Left forelimb (tissue), 1 donor: ENCODE measurements at regions not wholly inside any gene's neighbourhood (a gene's known extent, or its start where the extent isn't known, plus 50 kb on each side); places are given as distances from the start of the nearest gene placed in this dataset.

ENCODE experiments used
- DNase-seq: peaks from one replicate; pipeline ENCODE4 v3.0.0-alpha.2; 2018; ENCODE audit warnings: low spot score

- DNase-seq: no peak
Measured at GRCh38 chr2:51638811-51639210, 606.9 kb upstream of the NRXN1 start.

DNA sequence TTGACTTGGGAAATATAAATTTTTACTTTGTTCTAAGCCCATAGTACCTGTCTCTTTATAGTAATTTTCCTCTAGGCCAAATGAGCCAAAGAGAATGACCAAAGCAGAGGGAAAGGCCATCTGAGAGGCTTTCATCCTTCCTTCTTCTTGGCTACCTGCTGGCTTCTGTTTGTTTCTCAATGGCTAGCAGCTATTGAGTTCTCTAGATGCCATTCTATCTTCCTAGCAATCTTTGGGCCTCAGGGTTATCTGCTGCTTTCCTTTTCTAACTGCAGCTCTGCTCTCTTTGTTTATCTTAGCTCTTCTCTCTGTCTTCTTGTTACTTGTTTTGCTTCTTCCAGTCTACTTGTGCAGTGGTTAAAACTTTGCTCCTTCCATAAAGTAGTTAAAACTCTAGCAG lies 601.1 kb upstream of the NRXN1 start:
- DNase-seq: no peak

DNA sequence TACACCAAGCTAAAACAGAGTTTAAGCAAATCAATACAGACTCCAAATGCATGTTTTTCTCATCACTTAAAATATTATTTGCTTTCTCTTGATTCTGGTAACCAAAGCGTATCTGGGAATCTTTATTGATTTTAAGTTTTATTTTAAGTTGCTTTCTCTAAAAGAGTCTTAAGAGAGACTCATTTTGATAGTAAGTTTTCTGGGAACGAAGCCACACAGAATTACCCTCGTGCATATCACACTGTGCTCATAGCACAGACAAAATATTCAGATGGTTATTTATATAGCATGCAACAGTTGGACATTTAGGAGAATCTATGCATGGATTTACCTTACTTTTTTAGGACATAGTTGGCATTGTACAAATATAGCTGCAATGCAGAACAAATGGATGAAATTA lies 597.5 kb upstream of the NRXN1 start:
- DNase-seq: no peak

DNA sequence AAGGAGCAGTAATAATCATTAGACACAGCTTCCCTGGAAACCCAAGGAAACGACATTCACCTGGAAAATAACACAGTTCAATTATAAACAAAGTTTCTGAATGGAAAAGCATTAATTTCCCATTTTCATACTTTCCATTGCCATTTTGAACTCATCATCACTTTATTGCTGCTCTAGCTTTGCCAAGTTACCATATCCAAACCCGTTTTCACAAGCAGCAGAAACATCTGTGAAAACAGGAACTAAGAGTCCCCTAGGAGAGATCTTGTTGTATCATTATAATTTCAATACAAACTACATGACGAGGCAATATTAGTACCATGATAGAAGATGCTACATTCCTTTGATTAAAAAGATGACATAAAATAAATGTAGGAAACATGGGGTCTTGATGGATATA lies 597.0 kb upstream of the NRXN1 start:
- no peak for DNase-seq

- DNase-seq: no peak
Measured at GRCh38 chr2:51624995-51625394, 593.1 kb upstream of the NRXN1 start.

DNA sequence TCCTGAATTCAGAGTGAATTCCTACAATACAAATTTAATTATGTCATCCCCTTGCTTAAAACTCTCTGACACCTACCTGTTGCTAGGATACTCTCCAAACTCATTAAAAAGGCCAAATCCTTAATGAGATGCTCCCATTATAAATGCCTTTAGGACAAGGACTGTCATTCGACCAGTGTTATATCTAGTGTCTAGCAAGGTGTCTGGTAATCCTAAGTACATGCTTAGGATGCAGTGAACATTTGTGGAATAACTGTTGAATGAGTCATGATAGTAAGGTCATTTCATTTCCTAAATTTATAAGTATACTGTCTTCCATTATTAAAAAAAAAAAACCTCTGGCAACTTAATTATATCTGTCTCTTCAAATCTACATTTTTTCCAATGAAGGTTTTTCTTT lies 588.9 kb upstream of the NRXN1 start:
- DNase-seq: no peak

DNA sequence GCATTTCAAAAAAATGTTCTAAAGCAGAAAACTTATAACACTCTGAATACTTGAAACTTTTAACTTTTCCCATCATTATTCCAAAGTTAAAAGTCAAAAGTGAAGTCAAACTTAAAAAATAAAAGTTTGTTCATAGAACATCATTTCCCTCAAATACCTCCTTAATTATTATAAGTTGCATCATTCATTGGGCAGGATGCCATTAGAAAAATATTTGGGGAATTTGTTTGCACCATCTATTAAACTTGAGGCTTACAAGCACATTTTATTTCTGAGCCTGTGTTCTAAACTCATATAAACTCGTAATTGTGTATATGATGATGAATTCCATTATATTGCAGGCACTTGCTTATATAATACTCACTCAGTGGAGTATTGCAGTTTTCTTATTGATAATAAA lies 588.0 kb upstream of the NRXN1 start:
- no peak for DNase-seq

DNA sequence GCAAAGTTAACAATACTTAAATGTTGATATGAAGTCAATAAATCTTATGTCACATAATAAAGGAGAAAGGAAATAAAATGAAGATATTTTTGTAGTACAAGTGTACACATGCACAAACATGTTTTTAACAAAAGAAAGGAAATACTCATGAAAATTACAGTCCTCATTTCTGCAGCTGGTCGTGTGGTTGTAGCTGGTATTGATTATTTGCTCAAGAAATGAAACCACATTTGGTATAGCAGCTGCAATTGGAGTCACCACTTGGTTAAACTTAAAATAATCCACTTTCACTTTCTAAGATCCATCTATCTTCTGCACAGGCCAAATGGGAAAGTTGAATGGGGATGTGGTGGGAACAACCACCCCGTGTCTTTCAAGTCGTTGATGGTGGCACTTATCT lies 580.5 kb upstream of the NRXN1 start:
- no peak for DNase-seq

DNA sequence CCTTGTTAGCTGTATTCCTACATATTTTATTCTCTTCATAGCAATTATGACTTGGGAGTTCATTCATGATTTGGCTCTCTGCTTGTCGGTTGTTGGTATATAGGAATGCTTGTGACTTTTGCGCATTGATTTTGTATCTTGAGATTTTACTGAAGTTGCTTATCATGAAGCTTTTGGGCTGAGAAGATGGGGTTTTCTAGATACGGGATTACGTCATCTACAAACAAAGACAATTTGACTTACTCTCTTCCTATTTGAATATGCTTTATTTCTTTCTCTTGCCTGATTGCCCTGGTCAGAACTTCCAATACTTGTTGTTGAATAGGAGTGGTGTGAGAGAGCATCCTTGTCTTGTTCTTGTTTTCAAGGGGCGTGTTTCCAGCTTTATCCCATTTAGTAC lies 569.8 kb upstream of the NRXN1 start:
- DNase-seq: no peak

DNA sequence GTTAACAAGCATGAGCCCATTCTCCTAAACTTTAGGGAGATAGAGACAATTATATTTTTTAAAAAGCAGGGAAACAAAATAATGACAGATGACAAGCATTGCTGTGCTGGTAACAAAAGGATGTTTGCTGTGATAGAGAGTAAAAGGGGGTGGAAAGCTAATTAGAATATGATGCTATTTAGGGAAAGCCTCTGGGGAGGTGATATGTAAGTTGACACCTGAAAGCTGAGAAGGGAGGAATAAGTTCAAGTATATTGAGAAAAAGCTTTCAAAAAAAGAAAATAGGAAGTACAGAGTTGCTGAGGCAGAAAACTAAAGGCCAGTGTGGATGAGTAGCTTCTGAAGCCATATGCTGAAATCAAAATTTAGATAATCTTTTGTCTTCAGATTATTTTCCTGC lies 565.2 kb upstream of the NRXN1 start:
- DNase-seq: no peak

DNA sequence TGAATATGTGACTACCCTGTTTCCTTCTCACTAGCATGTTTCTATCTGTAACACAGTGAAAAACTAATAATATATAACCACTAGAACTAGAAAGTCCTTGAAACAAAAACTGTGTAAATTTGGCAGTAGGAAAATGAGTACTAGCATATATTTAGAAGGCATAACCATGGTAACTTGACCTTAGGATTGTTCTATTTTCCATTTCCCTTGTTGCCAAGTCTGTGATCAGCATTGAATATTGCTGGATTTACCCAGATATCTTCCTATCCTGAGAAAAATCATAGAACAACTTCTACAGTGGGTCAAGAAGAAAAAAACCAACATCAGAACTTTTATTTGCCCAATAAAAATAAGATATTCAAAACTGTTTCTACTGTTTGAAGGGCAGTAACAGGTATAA lies 563.9 kb upstream of the NRXN1 start:
- DNase-seq: no peak

DNA sequence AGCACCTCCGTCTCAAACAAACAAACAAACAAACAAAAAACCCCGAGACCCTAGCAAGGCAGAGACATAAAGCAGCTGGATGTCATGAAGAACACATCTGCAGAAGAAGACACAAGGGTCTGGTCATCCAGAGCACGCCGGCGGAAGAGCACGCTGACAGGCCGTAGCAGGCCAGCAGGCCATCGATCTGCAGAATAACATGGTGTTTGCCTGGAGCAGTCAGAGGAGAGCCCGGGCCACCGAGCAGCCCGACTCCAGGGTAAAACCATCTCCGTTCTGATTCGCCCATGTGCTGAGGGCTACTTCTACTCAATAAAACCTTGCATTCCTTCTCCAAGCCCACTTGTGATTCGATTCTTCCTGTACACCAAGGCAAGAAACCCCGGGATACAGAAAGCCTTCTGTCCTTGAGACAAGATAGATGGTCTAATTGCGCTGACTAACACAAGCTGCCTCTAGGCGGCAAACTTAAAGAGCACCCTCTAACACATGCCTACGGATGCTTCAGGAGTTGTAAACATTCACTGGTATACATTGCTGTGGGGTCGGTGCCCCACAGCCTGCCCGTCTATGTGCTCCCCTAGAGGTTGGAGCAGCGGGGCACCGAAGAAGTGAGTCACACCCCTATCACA lies 549.8 kb upstream of the NRXN1 start:
- no peak for DNase-seq

- no peak for DNase-seq
Measured at GRCh38 chr2:51579412-51579811, 547.5 kb upstream of the NRXN1 start.

DNA sequence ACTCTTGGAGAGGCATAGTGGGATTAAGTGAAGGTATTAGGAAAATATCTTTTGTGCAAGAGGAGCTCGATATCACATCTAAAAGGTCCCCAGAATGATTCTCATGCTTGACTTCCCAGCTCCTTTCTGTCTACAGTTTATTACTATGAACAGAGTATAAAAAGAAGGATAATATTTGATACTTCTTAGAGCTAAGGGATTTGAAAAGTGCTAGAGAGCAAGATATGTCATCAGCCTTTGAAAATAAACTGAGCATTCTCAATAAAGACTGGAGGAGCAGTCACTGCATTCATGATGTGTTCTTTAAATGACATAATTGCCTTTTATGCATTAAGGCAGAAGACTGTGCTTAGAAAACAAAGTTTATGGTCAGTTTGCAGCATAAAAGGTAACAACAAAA lies 543.2 kb upstream of the NRXN1 start:
- no peak for DNase-seq

GRCh38 chr2:51559026-51559425 lies 527.1 kb upstream of the NRXN1 start:
- no peak for DNase-seq

DNA sequence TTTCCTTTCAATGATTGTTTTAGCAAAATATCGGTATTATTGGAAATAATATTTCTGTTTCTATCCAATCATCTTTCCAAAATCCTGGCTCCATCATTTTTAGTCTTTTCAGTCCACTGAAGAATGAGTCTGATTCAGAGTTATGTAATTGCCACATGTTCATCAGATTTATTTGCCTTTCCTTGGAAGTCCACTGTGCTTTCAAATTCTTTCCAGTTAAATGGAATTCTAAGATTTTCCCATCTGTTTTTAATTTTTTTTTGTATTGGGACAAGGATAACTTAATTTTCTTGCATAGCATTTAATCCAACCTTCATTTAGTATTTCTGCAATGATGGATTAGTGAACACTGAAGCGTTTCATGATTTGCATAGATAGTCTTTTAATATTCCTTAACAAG lies 521.5 kb upstream of the NRXN1 start:
- no peak for DNase-seq

- no peak for DNase-seq
Measured at GRCh38 chr2:51535763-51536162, 503.8 kb upstream of the NRXN1 start.

DNA sequence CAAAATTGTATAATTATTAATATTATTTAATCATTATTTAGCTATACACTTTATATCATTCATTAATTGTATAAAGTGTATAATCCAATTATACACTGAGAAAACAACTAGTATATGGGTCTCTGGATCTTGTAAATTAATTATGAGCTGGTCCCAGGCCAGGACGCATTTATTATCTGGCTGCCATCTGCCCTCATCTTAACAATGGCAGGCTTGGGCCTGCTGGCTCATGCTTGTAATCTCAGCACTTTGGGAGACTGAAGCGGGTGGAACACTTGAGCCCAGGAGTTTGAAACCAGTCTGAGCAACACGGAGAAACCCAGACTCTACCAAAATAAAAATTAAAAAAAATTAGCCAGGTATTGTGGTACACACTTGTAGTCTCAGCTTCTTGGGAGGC lies 502.2 kb upstream of the NRXN1 start:
- DNase-seq: no peak

DNA sequence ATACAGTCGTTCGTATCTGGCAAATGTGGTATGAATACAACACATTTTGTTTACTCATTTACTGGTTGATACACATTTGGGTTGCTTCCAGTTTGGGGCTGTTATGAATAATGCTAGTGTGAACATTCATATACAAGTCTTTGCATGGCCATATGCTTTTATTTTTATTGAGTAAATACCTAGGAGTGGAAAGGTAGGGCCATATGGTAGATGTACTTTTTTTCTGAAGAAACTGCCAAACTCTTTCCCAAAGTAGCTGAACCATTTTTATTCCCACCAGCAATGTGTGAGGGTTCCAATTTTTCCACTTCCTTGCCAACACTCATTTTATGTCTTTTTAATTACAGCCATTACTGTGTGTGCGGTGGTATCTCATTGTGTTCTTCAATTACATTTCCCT lies 496.2 kb upstream of the NRXN1 start:
- no peak for DNase-seq

DNA sequence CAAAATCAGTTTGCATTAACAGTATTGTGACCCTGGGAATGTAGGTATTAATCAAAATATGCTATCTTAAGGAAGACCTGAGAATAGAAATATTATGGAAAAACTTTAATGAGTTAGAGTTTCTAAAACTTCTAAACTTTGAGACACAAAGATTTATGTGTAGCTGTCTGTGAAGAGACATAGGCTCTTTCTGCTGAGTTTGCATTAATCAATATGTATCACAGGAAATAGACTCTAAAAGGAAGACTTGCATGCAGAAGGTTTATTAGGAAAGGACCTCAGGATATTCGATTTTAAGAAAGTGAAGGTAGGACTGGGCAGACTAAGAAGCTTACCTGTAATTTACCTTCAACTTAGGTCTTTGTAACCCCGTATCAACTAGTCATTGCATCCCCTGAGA lies 494.8 kb upstream of the NRXN1 start:
- no peak for DNase-seq

- no peak for DNase-seq
Measured at GRCh38 chr2:51516667-51517066, 484.7 kb upstream of the NRXN1 start.

DNA sequence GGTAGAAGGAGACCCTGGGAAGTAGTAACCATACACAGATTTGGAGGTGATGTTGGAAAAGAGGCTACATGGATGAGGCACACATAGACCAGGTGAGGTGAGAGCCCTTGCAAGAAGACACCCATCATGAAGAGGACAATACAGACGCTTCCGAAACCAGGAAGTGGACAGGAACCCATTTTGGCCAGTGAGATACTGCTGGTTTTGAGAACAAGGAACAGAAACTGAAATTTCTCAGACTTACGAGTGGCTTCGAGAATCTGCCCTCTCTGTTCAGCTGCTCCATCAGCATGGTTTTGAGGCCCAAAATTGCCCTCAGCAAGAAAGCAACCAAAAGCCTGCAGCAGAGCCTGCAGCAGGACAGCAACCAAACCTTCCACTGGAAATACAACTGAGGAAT lies 479.1 kb upstream of the NRXN1 start:
- no peak for DNase-seq

GRCh38 chr2:51510303-51510702 lies 478.4 kb upstream of the NRXN1 start:
- no peak for DNase-seq

GRCh38 chr2:51505533-51505932 lies 473.6 kb upstream of the NRXN1 start:
- DNase-seq: no peak
